ENCODE measurements at regions not wholly inside any gene's neighbourhood (a gene's known extent, or its start where the extent isn't known, plus 50 kb on each side); places are given as distances from the start of the nearest gene placed in this dataset.
"Not testable (repeated sequence)": the region's sequence is repeated elsewhere in the genome, so short reads cannot be mapped to it uniquely, and the experiment has no call there.

DNA sequence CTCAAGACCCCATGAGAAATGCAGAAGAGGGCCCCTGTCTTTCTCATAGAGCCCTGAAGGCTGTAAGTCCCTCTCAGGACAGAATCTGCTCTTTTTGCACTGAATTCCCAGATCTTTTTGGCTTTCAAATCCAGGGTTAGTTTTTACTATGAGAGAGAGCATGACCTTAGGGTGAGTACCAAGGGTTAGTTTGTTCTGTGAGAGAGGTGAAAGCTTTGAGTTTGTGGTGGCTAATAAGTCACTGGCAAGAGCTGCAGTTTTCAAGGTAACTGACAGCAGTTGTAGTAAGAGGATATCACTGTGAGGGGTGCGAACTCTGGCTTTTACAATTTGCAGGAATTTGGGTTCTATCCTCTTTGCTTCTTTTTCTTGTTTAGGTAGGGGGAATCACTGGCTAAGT, 248.4 kb upstream of the KCNH7 start (continued):
- TF ChIP-seq, protein P1, sequence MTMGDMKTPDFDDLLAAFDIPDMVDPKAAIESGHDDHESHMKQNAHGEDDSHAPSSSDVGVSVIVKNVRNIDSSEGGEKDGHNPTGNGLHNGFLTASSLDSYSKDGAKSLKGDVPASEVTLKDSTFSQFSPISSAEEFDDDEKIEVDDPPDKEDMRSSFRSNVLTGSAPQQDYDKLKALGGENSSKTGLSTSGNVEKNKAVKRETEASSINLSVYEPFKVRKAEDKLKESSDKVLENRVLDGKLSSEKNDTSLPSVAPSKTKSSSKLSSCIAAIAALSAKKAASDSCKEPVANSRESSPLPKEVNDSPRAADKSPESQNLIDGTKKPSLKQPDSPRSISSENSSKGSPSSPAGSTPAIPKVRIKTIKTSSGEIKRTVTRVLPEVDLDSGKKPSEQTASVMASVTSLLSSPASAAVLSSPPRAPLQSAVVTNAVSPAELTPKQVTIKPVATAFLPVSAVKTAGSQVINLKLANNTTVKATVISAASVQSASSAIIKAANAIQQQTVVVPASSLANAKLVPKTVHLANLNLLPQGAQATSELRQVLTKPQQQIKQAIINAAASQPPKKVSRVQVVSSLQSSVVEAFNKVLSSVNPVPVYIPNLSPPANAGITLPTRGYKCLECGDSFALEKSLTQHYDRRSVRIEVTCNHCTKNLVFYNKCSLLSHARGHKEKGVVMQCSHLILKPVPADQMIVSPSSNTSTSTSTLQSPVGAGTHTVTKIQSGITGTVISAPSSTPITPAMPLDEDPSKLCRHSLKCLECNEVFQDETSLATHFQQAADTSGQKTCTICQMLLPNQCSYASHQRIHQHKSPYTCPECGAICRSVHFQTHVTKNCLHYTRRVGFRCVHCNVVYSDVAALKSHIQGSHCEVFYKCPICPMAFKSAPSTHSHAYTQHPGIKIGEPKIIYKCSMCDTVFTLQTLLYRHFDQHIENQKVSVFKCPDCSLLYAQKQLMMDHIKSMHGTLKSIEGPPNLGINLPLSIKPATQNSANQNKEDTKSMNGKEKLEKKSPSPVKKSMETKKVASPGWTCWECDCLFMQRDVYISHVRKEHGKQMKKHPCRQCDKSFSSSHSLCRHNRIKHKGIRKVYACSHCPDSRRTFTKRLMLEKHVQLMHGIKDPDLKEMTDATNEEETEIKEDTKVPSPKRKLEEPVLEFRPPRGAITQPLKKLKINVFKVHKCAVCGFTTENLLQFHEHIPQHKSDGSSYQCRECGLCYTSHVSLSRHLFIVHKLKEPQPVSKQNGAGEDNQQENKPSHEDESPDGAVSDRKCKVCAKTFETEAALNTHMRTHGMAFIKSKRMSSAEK (CRISPR knock-in tag; IDR thresholded peaks at IDR 0.05; ENCODE audit: borderline replicate concordance), result no peak
- TF ChIP-seq, protein P2, sequence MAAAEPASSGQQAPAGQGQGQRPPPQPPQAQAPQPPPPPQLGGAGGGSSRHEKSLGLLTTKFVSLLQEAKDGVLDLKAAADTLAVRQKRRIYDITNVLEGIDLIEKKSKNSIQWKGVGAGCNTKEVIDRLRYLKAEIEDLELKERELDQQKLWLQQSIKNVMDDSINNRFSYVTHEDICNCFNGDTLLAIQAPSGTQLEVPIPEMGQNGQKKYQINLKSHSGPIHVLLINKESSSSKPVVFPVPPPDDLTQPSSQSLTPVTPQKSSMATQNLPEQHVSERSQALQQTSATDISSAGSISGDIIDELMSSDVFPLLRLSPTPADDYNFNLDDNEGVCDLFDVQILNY (CRISPR knock-in tag; IDR thresholded peaks at IDR 0.05), result no peak

DNA sequence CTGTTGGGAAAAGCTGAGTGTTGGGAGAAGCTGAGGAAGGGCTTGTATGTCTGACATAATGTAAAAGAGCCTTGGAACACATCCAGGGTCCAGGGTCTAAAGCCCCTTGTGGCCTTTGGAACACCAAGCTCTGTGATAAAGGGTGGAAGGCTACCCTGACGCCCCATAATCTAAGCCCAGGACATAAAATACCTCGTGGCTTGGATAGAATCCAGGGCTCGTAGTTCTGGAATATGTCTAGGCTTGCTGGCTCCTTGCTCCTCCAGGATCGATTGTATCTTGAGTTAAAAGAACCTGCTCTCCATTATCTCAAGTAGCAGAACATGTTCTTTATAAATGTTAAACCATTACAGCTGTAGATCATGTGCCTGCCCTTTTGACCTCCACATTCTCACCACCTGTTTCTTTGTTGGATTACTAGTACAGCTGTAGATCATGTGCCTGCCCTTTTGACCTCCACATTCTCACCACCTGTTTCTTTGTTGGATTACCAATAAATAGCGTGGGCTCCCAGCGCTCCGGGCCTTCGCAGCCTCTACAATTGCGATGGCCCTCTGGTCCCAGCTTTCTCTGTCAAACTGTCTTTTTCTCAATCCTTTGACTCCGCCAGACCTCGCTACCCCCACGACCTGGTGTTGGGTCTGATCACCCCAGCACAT, 246.9 kb upstream of the KCNH7 start:
- DNase-seq (ENCODE audit: low spot score); H3K4me1 Mint-ChIP-seq; H3K27ac Mint-ChIP-seq; POLR2A ChIA-PET; CTCF ChIA-PET; ATAC-seq; H3K4me3 Mint-ChIP-seq; H3K27me3 Mint-ChIP-seq (ENCODE audit: low read depth): not testable (repeated sequence)
- peaks cover 47% of the 10 kb centered on the region for H3K9me3 Mint-ChIP-seq
- H3K36me3 Mint-ChIP-seq, result peaks cover 35% of the 10 kb centered on the region

DNA sequence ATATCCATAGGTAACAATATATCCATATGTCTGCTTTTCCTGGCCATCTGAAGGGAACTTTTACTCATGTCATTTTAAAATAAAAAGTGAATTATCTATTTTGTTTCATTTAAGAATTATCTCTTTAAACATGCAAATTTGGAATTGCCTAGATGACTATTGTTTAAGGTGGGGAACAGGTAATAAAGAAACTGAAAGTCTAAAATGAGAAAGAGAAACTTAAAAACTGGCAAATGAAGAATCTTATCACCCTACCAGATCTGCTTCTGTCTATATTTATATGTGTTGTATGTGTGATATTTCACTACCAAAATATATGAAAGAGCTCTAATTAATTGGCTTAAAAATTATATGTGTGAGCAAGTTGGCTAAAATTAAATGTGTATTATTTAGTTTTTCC, 243.2 kb upstream of the KCNH7 start:
- POLR2A ChIA-PET, result no interaction called here
- H3K27me3 Mint-ChIP-seq (ENCODE audit: low read depth), result peaks cover 15% of the 10 kb centered on the region
- TF ChIP-seq NFYB (CRISPR knock-in tag; conservative IDR thresholded peaks at IDR 0.05; ENCODE audit: low read depth) (no peak), NFATC4 (CRISPR knock-in tag; IDR thresholded peaks at IDR 0.05) (no peak), TEAD1 (CRISPR knock-in tag; IDR thresholded peaks at IDR 0.05) (no peak), EMX1 (CRISPR knock-in tag; IDR thresholded peaks at IDR 0.05) (no peak), ELF4 (CRISPR knock-in tag; IDR thresholded peaks at IDR 0.05; ENCODE audit: low read depth) (no peak), RORB (CRISPR knock-in tag; IDR thresholded peaks at IDR 0.05) (no peak), FOXP1 (CRISPR knock-in tag; IDR thresholded peaks at IDR 0.05; ENCODE audit: borderline replicate concordance) (no peak), JUN (CRISPR knock-in tag; IDR thresholded peaks at IDR 0.05) (no peak), ZNF121 (CRISPR knock-in tag; IDR thresholded peaks at IDR 0.05) (no peak), FOXK1 (CRISPR knock-in tag; IDR thresholded peaks at IDR 0.05) (no peak), SOX15 (CRISPR knock-in tag; IDR thresholded peaks at IDR 0.05) (no peak), NFE2L1 (CRISPR knock-in tag; IDR thresholded peaks at IDR 0.05) (no peak), MXD4 (CRISPR knock-in tag; IDR thresholded peaks at IDR 0.05; ENCODE audit: borderline replicate concordance) (no peak), IRF2 (CRISPR knock-in tag; IDR thresholded peaks at IDR 0.05; ENCODE audit: borderline replicate concordance, low read depth) (no peak), SP1 (CRISPR knock-in tag; conservative IDR thresholded peaks at IDR 0.05) (no peak), ZNF396 (CRISPR knock-in tag; IDR thresholded peaks at IDR 0.05; ENCODE audit: borderline replicate concordance) (no peak)
- TF ChIP-seq, protein P3, sequence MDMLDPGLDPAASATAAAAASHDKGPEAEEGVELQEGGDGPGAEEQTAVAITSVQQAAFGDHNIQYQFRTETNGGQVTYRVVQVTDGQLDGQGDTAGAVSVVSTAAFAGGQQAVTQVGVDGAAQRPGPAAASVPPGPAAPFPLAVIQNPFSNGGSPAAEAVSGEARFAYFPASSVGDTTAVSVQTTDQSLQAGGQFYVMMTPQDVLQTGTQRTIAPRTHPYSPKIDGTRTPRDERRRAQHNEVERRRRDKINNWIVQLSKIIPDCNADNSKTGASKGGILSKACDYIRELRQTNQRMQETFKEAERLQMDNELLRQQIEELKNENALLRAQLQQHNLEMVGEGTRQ (CRISPR knock-in tag; IDR thresholded peaks at IDR 0.05), result no peak
- TF ChIP-seq, protein P4, sequence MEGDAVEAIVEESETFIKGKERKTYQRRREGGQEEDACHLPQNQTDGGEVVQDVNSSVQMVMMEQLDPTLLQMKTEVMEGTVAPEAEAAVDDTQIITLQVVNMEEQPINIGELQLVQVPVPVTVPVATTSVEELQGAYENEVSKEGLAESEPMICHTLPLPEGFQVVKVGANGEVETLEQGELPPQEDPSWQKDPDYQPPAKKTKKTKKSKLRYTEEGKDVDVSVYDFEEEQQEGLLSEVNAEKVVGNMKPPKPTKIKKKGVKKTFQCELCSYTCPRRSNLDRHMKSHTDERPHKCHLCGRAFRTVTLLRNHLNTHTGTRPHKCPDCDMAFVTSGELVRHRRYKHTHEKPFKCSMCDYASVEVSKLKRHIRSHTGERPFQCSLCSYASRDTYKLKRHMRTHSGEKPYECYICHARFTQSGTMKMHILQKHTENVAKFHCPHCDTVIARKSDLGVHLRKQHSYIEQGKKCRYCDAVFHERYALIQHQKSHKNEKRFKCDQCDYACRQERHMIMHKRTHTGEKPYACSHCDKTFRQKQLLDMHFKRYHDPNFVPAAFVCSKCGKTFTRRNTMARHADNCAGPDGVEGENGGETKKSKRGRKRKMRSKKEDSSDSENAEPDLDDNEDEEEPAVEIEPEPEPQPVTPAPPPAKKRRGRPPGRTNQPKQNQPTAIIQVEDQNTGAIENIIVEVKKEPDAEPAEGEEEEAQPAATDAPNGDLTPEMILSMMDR (IDR thresholded peaks at IDR 0.05), result no peak
- TF ChIP-seq, protein P5, sequence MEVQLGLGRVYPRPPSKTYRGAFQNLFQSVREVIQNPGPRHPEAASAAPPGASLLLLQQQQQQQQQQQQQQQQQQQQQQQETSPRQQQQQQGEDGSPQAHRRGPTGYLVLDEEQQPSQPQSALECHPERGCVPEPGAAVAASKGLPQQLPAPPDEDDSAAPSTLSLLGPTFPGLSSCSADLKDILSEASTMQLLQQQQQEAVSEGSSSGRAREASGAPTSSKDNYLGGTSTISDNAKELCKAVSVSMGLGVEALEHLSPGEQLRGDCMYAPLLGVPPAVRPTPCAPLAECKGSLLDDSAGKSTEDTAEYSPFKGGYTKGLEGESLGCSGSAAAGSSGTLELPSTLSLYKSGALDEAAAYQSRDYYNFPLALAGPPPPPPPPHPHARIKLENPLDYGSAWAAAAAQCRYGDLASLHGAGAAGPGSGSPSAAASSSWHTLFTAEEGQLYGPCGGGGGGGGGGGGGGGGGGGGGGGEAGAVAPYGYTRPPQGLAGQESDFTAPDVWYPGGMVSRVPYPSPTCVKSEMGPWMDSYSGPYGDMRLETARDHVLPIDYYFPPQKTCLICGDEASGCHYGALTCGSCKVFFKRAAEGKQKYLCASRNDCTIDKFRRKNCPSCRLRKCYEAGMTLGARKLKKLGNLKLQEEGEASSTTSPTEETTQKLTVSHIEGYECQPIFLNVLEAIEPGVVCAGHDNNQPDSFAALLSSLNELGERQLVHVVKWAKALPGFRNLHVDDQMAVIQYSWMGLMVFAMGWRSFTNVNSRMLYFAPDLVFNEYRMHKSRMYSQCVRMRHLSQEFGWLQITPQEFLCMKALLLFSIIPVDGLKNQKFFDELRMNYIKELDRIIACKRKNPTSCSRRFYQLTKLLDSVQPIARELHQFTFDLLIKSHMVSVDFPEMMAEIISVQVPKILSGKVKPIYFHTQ (CRISPR knock-in tag; IDR thresholded peaks at IDR 0.05), result no peak
- TF ChIP-seq, protein P6, sequence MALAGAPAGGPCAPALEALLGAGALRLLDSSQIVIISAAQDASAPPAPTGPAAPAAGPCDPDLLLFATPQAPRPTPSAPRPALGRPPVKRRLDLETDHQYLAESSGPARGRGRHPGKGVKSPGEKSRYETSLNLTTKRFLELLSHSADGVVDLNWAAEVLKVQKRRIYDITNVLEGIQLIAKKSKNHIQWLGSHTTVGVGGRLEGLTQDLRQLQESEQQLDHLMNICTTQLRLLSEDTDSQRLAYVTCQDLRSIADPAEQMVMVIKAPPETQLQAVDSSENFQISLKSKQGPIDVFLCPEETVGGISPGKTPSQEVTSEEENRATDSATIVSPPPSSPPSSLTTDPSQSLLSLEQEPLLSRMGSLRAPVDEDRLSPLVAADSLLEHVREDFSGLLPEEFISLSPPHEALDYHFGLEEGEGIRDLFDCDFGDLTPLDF (CRISPR knock-in tag; IDR thresholded peaks at IDR 0.05), result no peak
- H3K9me3 Mint-ChIP-seq, result peaks cover 70% of the 10 kb centered on the region
- no peak for ATAC-seq
- H3K27ac Mint-ChIP-seq, result no peak overlapping the region
- no peak for DNase-seq (ENCODE audit: low spot score)
- H3K4me1 Mint-ChIP-seq, result peaks cover 20% of the 10 kb centered on the region
- peaks cover 57% of the 10 kb centered on the region for H3K36me3 Mint-ChIP-seq
- no peak overlapping the region for H3K4me3 Mint-ChIP-seq
- CTCF ChIA-PET, result no interaction called here

Data from WTC11 (cell line).